Large intestine (tissue), 3 donors: ENCODE measurements at regions not wholly inside any gene's neighbourhood (a gene's known extent, or its start where the extent isn't known, plus 50 kb on each side); places are given as distances from the start of the nearest gene placed in this dataset.
A peak's percentile ranks its signal among the peaks of the same experiment; 100 is the strongest.

Experiments used
- DNase-seq, 2 donors: peaks; one replicate each; pipeline versions ENCODE4 v3.0.0 to v3.0.0-alpha.2; 2013
- H3K27ac ChIP-seq: one replicate; pipeline ENCODE4 v1.5.1; 2013; ENCODE audit warnings: low read length
- H3K27me3 ChIP-seq: 2 replicates; pipeline ENCODE4 v1.6.1; 2013; ENCODE audit warnings: low read length; ENCODE audit not compliant: control insufficient read depth, insufficient read depth
- H3K36me3 ChIP-seq: 2 replicates; pipeline ENCODE4 v1.6.1; 2013; ENCODE audit warnings: low read length; ENCODE audit not compliant: control insufficient read depth, insufficient read depth
- H3K4me1 ChIP-seq: one replicate; pipeline ENCODE4 v1.6.1; 2013; ENCODE audit warnings: low read length; ENCODE audit not compliant: control insufficient read depth, insufficient read depth
- H3K4me3 ChIP-seq: one replicate; pipeline ENCODE4 v1.5.1; 2013; ENCODE audit warnings: low read length
- H3K9me3 ChIP-seq: one replicate; pipeline ENCODE4 v1.6.1; 2013; ENCODE audit warnings: mild to moderate bottlenecking, low read depth, low read length, moderate library complexity; ENCODE audit not compliant: control insufficient read depth
- WGBS: methylation state at CpG from one replicate; pipeline ENCODE4 v1.1.5; 2013; ENCODE audit warnings: low lambda C conversion rate; ENCODE audit not compliant: insufficient coverage; 5-methylcytosine and 5-hydroxymethylcytosine counted together

DNA sequence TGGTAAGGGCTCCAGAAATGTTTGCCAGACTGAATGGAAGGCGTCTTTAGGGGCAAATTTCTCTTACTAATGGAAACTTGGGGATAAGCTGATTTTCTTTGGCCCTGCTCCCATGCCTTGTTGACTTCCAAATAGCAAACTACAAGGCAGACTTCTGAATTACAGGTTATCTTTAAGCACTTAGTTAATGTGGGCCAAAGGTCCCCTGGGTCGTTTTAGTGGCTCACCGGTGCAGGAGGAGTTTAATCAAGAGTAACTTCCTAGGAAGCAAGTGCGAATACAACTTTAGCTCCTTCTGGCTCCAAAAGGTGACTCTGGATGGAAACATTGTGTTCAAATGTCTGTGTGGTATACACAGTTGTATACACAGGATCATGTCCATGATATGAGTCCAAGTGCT, 323.6 kb downstream of the SLITRK2 start:
- Histone ChIP-seq H3K9me3 (no peaks in the 10 kb centered on the region), H3K27ac (no peak overlapping the region), H3K36me3 (no peaks in the 10 kb centered on the region), H3K27me3 (no peaks in the 10 kb centered on the region), H3K4me1 (peaks cover 5% of the 10 kb centered on the region), H3K4me3 (no peak overlapping the region)
- no CpG with 5 or more reads among the region's 4 CpGs for WGBS
- peak; percentile 38 to 69 for DNase-seq

DNA sequence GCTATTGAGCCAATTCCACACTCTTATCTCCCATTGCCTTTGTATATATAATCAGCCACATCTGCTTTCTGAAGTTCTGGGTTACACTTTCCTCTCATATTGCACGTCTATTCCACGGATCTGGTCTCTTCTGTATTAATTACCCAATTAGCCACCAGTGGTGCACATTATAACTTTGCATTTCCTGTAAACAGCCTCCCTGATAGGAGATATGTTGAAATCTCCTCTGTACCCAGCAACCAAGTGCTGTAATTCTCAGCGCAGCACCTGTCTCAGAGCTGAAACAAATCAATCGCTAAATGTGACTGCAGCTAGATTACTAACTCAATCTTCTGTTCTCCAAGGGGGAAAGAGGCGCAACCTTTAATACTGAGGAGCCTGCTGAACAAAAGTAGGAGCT, 326.4 kb downstream of the SLITRK2 start:
- Histone ChIP-seq H3K36me3 (no peaks in the 10 kb centered on the region), H3K27ac (no peak overlapping the region), H3K27me3 (no peaks in the 10 kb centered on the region), H3K9me3 (no peaks in the 10 kb centered on the region), H3K4me3 (no peak overlapping the region), H3K4me1 (peaks cover 5% of the 10 kb centered on the region)
- WGBS = no CpG with 5 or more reads among the region's 5 CpGs
- DNase-seq = peak in 1 of 2 donors; percentile 54

DNA sequence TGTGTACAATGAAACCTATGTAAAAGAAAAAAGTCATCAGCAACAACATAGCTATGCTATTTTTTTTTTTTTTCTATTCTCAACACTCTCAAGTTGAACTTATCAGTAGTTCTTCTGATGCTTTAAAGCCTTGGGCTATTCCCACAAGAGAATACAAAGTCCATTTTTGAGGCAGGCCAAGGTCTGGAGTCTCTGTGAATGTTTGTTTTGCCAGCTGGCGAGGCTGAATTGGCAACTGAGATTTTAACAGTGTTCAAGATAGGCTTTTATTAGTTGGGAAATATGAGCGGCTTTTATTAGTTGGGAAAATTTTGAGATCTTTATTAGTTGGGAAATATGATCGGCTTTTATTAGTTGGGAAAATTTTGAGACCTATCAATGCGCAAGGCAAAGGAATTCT, 336.6 kb downstream of the SLITRK2 start:
- no peak overlapping the region for H3K4me3 ChIP-seq
- no peaks in the 10 kb centered on the region for H3K36me3 ChIP-seq
- H3K9me3 ChIP-seq = no peaks in the 10 kb centered on the region
- peak overlapping the region; percentile 63 for H3K27ac ChIP-seq
- H3K27me3 ChIP-seq = no peaks in the 10 kb centered on the region
- DNase-seq = peak; percentile 54 to 79
- WGBS = no CpG with 5 or more reads among the region's 4 CpGs
- H3K4me1 ChIP-seq = peaks cover 16% of the 10 kb centered on the region

DNA sequence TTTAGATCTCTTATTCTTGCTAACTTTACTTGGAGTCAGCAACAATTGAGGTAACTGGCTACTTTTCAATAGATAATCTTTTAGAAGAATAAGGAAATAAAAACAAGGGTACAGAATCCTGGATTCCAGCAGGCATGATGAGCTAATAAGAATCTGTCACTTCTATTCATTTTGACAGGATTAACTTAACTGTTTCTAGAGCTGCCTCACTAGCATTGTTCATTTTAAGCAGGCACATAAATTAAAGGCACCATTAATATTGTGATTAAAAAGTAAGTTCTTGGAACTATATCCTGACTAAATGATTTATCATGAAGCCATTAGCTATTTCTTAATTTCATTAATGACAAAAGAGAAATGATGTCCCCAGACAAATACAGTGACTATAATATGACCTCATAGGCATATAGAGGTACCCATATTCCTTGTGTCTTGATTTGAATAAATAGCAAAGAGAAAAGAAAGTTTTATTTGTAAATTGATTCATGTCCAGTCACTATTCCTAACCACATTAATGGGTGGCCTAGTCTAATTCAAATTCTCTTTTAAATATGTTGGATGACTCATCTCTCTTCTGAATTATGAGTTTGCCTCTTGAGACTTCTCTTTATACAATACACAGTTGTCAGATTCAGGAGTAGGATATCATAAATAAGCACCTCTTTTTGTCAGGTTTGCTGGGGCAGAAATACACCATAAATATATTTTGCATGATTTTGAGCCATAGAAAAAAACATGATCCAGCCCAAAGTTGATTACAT, 343.0 kb downstream of the SLITRK2 start:
- peaks cover 4% of the 10 kb centered on the region for H3K4me1 ChIP-seq
- DNase-seq = no peak
- H3K4me3 ChIP-seq = no peak overlapping the region
- no peak overlapping the region for H3K27ac ChIP-seq
- no peaks in the 10 kb centered on the region for H3K27me3 ChIP-seq
- H3K9me3 ChIP-seq = no peaks in the 10 kb centered on the region
- H3K36me3 ChIP-seq = no peaks in the 10 kb centered on the region

DNA sequence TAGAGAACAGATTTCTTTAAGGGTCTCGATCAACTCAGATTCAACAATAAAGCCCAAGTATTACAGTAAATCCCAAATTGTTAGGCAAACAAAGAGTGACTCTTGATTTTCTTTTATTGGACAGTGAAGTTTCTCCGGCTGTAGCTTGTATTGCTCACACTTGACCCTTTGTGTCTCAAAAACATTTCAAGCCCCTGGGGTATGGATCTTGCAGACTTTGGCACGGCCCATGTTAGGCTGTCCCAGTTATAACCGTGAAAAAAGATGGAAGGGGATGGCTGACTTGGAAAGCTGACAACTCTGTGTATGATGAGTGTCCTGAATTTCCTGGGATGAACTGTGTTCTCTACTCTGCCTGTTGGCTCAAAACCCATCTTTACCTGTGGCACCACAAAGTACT, 356.1 kb downstream of the SLITRK2 start:
- H3K27me3 ChIP-seq = no peaks in the 10 kb centered on the region
- H3K4me1 ChIP-seq = no peaks in the 10 kb centered on the region
- no peaks in the 10 kb centered on the region for H3K36me3 ChIP-seq
- DNase-seq = no peak
- H3K4me3 ChIP-seq = no peak overlapping the region
- H3K27ac ChIP-seq = no peak overlapping the region
- H3K9me3 ChIP-seq = no peaks in the 10 kb centered on the region
- WGBS = no CpG with 5 or more reads among the region's 4 CpGs

DNA sequence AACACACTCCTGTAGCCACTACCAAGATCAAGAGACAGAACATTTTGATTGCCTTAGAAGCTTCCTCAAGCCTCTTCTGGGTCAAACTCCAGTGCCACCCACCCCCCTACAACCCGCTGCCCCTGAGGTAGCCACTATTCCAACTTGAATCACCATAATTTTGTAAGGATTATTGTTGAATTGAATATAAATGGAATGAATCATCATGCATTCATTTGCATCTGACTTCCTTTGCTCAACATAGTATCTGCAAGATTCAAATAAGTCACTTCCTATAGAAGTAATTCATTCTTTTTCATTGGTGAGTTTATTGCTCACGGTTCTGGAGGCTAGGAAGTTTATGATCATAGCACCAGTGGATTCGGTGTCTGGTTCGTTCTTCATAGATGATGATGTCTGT, 364.2 kb downstream of the SLITRK2 start:
- no peaks in the 10 kb centered on the region for H3K4me1 ChIP-seq
- no peaks in the 10 kb centered on the region for H3K9me3 ChIP-seq
- no peaks in the 10 kb centered on the region for H3K36me3 ChIP-seq
- no peak for DNase-seq
- H3K27ac ChIP-seq = no peak overlapping the region
- WGBS = no CpG with 5 or more reads among the region's 4 CpGs
- H3K27me3 ChIP-seq = no peaks in the 10 kb centered on the region
- H3K4me3 ChIP-seq = no peak overlapping the region

DNA sequence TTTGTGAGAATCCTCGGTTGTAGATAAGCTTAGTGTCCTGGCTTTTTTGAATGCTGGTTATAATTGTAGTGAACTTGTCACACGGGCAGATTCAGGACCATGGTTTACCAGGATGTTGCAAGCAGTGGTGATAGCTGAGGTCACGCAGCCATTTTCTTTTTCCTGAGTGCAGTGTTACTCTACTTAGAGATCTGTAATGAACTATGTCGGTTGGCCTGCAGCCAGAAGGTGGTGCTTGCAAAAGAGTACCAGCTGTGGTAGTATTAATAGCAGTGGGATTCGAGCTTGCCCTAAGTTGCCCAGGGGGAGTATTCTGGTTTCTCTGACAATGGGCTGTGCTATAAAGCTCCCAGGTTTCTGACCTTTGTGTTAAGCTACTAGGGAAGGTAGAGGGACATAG, 368.9 kb downstream of the SLITRK2 start:
- H3K4me1 ChIP-seq = no peaks in the 10 kb centered on the region
- no CpG with 5 or more reads among the region's 5 CpGs for WGBS
- H3K27me3 ChIP-seq = no peaks in the 10 kb centered on the region
- H3K27ac ChIP-seq = no peak overlapping the region
- H3K9me3 ChIP-seq = no peaks in the 10 kb centered on the region
- H3K4me3 ChIP-seq = no peak overlapping the region
- peak in 1 of 2 donors; percentile 11 for DNase-seq
- no peaks in the 10 kb centered on the region for H3K36me3 ChIP-seq

DNA sequence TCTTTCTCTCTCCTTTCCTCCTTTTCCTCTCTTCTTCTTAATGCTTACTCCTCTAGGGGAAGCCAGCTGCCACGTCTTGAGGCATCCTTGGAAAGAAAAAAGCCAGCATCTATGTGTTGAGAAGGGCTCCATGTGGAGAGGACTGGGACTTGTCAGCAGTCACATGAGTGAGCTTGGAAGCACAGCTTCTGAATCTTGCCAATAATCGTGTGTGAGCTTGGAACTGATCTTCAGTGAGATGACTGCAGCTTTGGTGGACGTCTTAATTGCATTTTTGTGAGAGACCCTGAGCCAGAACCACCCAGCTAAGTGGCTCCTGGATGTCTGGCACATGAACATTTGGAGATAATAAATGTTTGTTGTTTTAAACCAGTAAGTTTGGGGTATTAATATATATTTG, 371.7 kb downstream of the SLITRK2 start:
- Histone ChIP-seq H3K27me3 (no peaks in the 10 kb centered on the region), H3K27ac (no peak overlapping the region), H3K36me3 (no peaks in the 10 kb centered on the region), H3K4me3 (no peak overlapping the region), H3K4me1 (no peaks in the 10 kb centered on the region), H3K9me3 (no peaks in the 10 kb centered on the region)
- WGBS = no CpG with 5 or more reads among the region's 3 CpGs
- DNase-seq = no peak

DNA sequence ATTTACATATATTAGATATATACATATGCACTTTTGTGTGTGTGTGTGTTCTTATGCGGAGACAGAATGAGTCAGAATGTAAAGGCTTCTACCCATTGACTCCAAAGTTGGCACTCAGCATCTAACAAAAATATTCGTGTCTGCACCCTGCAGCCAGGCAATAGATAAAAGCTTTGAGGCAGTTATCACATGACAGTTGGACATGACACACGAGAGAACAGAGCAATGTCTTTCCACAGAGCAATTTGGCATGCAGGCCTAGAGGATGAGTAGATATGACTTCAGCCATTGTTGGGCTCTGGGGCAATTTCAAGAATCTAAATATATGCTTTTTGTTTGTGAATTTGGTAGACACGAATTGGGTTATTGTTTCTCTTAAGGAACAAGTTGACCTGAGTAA, 391.2 kb downstream of the SLITRK2 start:
- no peak for DNase-seq
- Histone ChIP-seq H3K36me3 (no peaks in the 10 kb centered on the region), H3K27ac (no peak overlapping the region), H3K9me3 (no peaks in the 10 kb centered on the region), H3K27me3 (no peaks in the 10 kb centered on the region), H3K4me1 (no peaks in the 10 kb centered on the region), H3K4me3 (no peak overlapping the region)
- WGBS = no CpG with 5 or more reads among the region's 4 CpGs

DNA sequence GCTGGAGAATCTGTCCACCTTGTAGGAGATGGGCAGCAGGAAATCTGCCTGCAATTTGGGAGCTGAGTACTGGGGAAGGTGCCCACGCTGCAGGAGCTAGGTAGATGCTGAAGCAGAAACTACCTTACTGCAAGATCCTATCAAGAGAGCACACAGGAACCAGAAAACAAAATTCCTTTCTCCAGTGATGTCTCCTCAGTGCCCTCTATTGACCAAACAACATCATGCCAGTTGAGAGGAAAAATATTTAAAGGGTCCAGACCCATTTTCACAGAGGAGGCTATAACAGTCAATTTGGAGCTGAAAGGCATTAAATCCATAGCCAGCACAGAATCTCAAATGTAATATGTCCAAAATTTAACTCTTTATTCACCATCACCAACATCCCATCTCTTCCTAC, 406.8 kb downstream of the SLITRK2 start:
- no peaks in the 10 kb centered on the region for H3K36me3 ChIP-seq
- no peaks in the 10 kb centered on the region for H3K27me3 ChIP-seq
- no peaks in the 10 kb centered on the region for H3K9me3 ChIP-seq
- no peak for DNase-seq
- no peak overlapping the region for H3K4me3 ChIP-seq
- H3K4me1 ChIP-seq = no peaks in the 10 kb centered on the region
- no peak overlapping the region for H3K27ac ChIP-seq
- WGBS = no CpG with 5 or more reads among the region's 1 CpG

DNA sequence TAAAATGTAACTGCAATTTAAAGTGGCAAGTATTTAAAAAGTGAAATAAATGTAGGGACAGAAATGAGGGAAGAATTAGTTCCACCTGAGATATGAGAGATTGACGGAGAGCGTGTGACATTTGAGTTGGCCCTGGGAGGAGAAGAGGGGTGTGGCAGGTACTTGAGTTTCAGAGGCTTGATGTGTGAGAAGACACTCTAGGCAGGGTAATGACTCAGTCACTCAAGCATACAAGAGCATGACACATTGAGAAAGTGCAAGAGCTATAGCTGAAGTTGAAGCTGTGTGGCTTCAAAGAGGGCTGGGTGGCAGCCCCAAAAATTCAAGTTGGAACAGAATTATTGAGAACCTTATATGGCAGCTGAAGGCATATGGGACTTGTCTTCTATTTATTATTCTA, 420.5 kb downstream of the SLITRK2 start:
- no peak for DNase-seq
- no peak overlapping the region for H3K4me3 ChIP-seq
- H3K36me3 ChIP-seq = no peaks in the 10 kb centered on the region
- no peak overlapping the region for H3K27ac ChIP-seq
- no peaks in the 10 kb centered on the region for H3K27me3 ChIP-seq
- H3K4me1 ChIP-seq = no peaks in the 10 kb centered on the region
- WGBS = 100% methylated on average over 1 of the region's 2 CpGs
- no peaks in the 10 kb centered on the region for H3K9me3 ChIP-seq
